ENCODE measurements at regions not wholly inside any gene's neighbourhood (a gene's known extent, or its start where the extent isn't known, plus 50 kb on each side); places are given as distances from the start of the nearest gene placed in this dataset.

- TF ChIP-seq CTCF (conservative IDR thresholded peaks at IDR 0.05 in 1 of 2, IDR thresholded peaks at IDR 0.05 in 1 of 2; ENCODE audit: low read depth in 1 of 2, low read length in 2 of 2) (no peak), EZH2 (IDR thresholded peaks at IDR 0.05; ENCODE audit: low read length, missing control alignments) (no peak)
Measured at GRCh38 chr2:2581331-2582159, 250.5 kb upstream of the MYT1L start.

Data from fibroblast of lung (primary cell).